ENCODE measurements at regions not wholly inside any gene's neighbourhood (a gene's known extent, or its start where the extent isn't known, plus 50 kb on each side); places are given as distances from the start of the nearest gene placed in this dataset.

DNA sequence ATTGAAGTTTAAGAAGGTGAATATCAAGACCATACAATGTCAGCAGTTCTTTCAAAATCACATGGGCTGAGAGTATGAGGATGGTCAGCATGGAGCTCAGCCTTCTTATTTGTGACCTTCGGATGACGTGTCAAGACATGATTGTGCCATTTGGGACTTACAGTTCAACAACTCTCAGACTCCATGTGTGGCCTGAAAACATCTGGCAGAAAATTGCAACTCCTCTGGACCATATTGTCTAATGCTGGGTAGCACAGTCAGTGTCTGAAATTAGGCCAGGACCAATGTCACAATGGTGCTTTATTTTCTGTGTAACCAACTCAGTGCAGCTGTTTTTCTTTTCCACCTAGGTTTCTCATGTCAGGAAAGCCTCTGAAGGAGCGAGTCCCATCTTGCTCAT is 483.5 kb upstream of the PKN2 start:
- RAD21 ChIA-PET (ENCODE audit: unreplicated experiment): no interaction called here
- no peak overlapping the region for H3K9ac ChIP-seq (ENCODE audit: control insufficient read depth, insufficient read depth, low read length)
- CTCF ChIA-PET: interaction anchor here (1.0 to 1.1 kb wide), 2 partner anchors 9 kb away, joined by 3 read pairs; no protein-coding TSS in a partner anchor
- no peak for DNase-seq (ENCODE audit: low read depth, low spot score)
- no peaks in the 10 kb centered on the region for H3K79me2 ChIP-seq (ENCODE audit: control insufficient read depth, insufficient read depth, low read length)
- H3K9me3 ChIP-seq (replicated peaks; ENCODE audit: control insufficient read depth, insufficient read depth, low read length): no peaks in the 10 kb centered on the region
- no peak for ATAC-seq
- no peak for FAIRE-seq
- H2AFZ ChIP-seq (ENCODE audit: control insufficient read depth, low read depth, low read length): no peak overlapping the region
- H3K4me2 ChIP-seq (ENCODE audit: control insufficient read depth, insufficient read depth): no peak overlapping the region
- H3K4me3 ChIP-seq: no peak overlapping the region
- TF ChIP-seq CBX5 (IDR thresholded peaks at IDR 0.05; ENCODE audit: low read depth) (no peak), EED (IDR thresholded peaks at IDR 0.05; ENCODE audit: low read depth) (no peak), PAX8 (IDR thresholded peaks at IDR 0.05) (no peak), MYB (IDR thresholded peaks at IDR 0.05; ENCODE audit: borderline replicate concordance, low read depth, low read length) (no peak), BCL11A (IDR thresholded peaks at IDR 0.05; ENCODE audit: low read depth, low read length) (no peak), MEF2A (IDR thresholded peaks at IDR 0.05; ENCODE audit: insufficient read depth, low read depth, low read length) (no peak), ZNF217 (IDR thresholded peaks at IDR 0.05) (no peak), BHLHE40 (IDR thresholded peaks at IDR 0.05; ENCODE audit: borderline replicate concordance in 1 of 2, low read depth in 2 of 2, low read length in 1 of 2) (no peak)
- POLR2A ChIA-PET: no interaction called here
- H3K4me1 ChIP-seq (ENCODE audit: control insufficient read depth, insufficient read depth, low read length): no peaks in the 10 kb centered on the region
- no peak overlapping the region for H3K27ac ChIP-seq (ENCODE audit: control insufficient read depth, insufficient read depth)
- no peaks in the 10 kb centered on the region for H4K20me1 ChIP-seq (ENCODE audit: control insufficient read depth, insufficient read depth)
- in situ Hi-C loops (cut with MboI): no loop called here
- BruUV-seq (replicated peaks): no TSS peak
- WGBS (ENCODE audit: insufficient coverage, insufficient replicate concordance, low lambda C conversion rate, missing lambda C conversion rate): 57% methylated on average over 3 of the region's 3 CpGs
- no peaks in the 10 kb centered on the region for H3K36me3 ChIP-seq (ENCODE audit: control insufficient read depth in 2 of 2, insufficient read depth in 2 of 2, low read length in 1 of 2)
- intact Hi-C loops (cut with micrococcal nuclease; ENCODE audit: unreplicated experiment): no loop called here
- SMC1A ChIA-PET (ENCODE audit: uncharacterized antibody, unreplicated experiment): interaction anchor here (2.0 kb wide), 1 partner anchor 20 kb away, joined by 8 read pairs; no protein-coding TSS in a partner anchor
- no peaks in the 10 kb centered on the region; a peak in 1 of 4 replicates for H3K27me3 ChIP-seq (replicated peaks in 1 of 2; ENCODE audit: control insufficient read depth in 2 of 2, insufficient read depth in 2 of 2, low read length in 1 of 2)

DNA sequence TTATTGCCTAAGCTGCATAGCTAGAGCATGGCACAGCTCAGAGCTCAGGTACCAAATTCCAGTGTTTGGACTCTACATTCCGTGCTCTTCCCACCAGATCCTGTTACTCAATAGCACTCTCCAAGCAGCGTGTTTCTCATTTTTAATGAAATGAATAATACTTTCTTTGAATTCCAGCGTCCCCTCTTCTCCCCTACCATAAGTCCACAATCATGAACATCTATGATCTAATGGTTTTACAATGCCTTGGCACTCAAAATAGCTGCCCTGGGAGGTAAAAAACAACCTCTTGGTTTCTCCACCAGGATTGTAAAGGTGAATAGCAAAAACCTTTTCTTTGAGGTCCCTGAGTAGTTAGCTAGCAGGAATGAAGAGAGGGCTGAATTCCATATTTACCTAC is 480.0 kb upstream of the PKN2 start:
- RAD21 ChIA-PET (ENCODE audit: unreplicated experiment): no interaction called here
- POLR2A ChIA-PET: no interaction called here
- Histone ChIP-seq H3K9me3 (replicated peaks; ENCODE audit: control insufficient read depth, insufficient read depth, low read length) (no peaks in the 10 kb centered on the region), H3K36me3 (ENCODE audit: control insufficient read depth in 2 of 2, insufficient read depth in 2 of 2, low read length in 1 of 2) (no peaks in the 10 kb centered on the region), H3K4me1 (ENCODE audit: control insufficient read depth, insufficient read depth, low read length) (no peaks in the 10 kb centered on the region), H4K20me1 (ENCODE audit: control insufficient read depth, insufficient read depth) (no peaks in the 10 kb centered on the region), H3K27me3 (replicated peaks in 1 of 2; ENCODE audit: control insufficient read depth in 2 of 2, insufficient read depth in 2 of 2, low read length in 1 of 2) (no peaks in the 10 kb centered on the region; a peak in 1 of 4 replicates), H3K4me3 (no peak overlapping the region), H3K27ac (ENCODE audit: control insufficient read depth, insufficient read depth) (no peak overlapping the region), H3K79me2 (ENCODE audit: control insufficient read depth, insufficient read depth, low read length) (no peaks in the 10 kb centered on the region), H3K9ac (ENCODE audit: control insufficient read depth, insufficient read depth, low read length) (no peak overlapping the region), H3K4me2 (ENCODE audit: control insufficient read depth, insufficient read depth) (no peak overlapping the region), H2AFZ (ENCODE audit: control insufficient read depth, low read depth, low read length) (no peak overlapping the region)
- WGBS (ENCODE audit: insufficient coverage, insufficient replicate concordance, low lambda C conversion rate, missing lambda C conversion rate): 32% methylated on average over 3 of the region's 3 CpGs
- TF ChIP-seq SUPT20H (IDR thresholded peaks at IDR 0.05; ENCODE audit: borderline replicate concordance, control insufficient read depth, low read depth, low read length) (no peak), RCOR1 (conservative IDR thresholded peaks at IDR 0.05; ENCODE audit: low read depth, low read length) (no peak), MTA3 (IDR thresholded peaks at IDR 0.05; ENCODE audit: borderline replicate concordance, low read length) (no peak), SUZ12 (IDR thresholded peaks at IDR 0.05; ENCODE audit: unreplicated experiment) (no peak), RAD21 (IDR thresholded peaks at IDR 0.05; ENCODE audit: insufficient read depth, low read depth, low read length) (no peak)
- no peak for ATAC-seq
- CTCF ChIA-PET: no interaction called here
- in situ Hi-C loops (cut with MboI): no loop called here
- DNase-seq (ENCODE audit: low read depth, low spot score): no peak
- BruUV-seq (replicated peaks): no TSS peak
- no peak for FAIRE-seq
- SMC1A ChIA-PET (ENCODE audit: uncharacterized antibody, unreplicated experiment): interaction anchor here (1.0 kb wide), 1 partner anchor 10 kb away, joined by 3 read pairs; no protein-coding TSS in a partner anchor
- intact Hi-C loops (cut with micrococcal nuclease; ENCODE audit: unreplicated experiment): no loop called here

All from GM12878 (cell line).